ENCODE measurements at regions not wholly inside any gene's neighbourhood (a gene's known extent, or its start where the extent isn't known, plus 50 kb on each side); places are given as distances from the start of the nearest gene placed in this dataset.
A peak's percentile ranks its signal among the peaks of the same experiment; 100 is the strongest.
"Not testable (repeated sequence)": the region's sequence is repeated elsewhere in the genome, so short reads cannot be mapped to it uniquely, and the experiment has no call there.

- TF ChIP-seq, protein P1, sequence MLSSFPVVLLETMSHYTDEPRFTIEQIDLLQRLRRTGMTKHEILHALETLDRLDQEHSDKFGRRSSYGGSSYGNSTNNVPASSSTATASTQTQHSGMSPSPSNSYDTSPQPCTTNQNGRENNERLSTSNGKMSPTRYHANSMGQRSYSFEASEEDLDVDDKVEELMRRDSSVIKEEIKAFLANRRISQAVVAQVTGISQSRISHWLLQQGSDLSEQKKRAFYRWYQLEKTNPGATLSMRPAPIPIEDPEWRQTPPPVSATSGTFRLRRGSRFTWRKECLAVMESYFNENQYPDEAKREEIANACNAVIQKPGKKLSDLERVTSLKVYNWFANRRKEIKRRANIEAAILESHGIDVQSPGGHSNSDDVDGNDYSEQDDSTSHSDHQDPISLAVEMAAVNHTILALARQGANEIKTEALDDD (IDR thresholded peaks at IDR 0.05) = peak; percentile 93
- TF ChIP-seq RFX5 (IDR thresholded peaks at IDR 0.05; ENCODE audit: low read depth, low read length) (peak; percentile 28; the same call in 1 of the 2 replicates), ZNF764 (CRISPR knock-in tag; IDR thresholded peaks at IDR 0.05; ENCODE audit: low read depth) (peak; percentile 84), CSDE1 (IDR thresholded peaks at IDR 0.05) (peak in 1 of 2 experiments; percentile 67; a peak in 2 of 4 replicates), MYC (IDR thresholded peaks at IDR 0.05; ENCODE audit: low read depth, low read length) (peak; percentile 29; the same call in 1 of the 2 replicates), BRD9 (IDR thresholded peaks at IDR 0.05; ENCODE audit: low read depth, partially characterized antibody) (peak; percentile 79)
- TF ChIP-seq MYC (CRISPR knock-in tag; IDR thresholded peaks at IDR 0.05; ENCODE audit: borderline replicate concordance, low read depth) = not testable (repeated sequence)
- TF ChIP-seq, protein P2, sequence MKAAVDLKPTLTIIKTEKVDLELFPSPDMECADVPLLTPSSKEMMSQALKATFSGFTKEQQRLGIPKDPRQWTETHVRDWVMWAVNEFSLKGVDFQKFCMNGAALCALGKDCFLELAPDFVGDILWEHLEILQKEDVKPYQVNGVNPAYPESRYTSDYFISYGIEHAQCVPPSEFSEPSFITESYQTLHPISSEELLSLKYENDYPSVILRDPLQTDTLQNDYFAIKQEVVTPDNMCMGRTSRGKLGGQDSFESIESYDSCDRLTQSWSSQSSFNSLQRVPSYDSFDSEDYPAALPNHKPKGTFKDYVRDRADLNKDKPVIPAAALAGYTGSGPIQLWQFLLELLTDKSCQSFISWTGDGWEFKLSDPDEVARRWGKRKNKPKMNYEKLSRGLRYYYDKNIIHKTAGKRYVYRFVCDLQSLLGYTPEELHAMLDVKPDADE (conservative IDR thresholded peaks at IDR 0.05; ENCODE audit: control insufficient read depth, low read depth, low read length) = peak; percentile 89
These were observed 74.2 kb upstream of the FCGR1A start (continued) for GRCh38 chr1:149708192-149708853.

DNA sequence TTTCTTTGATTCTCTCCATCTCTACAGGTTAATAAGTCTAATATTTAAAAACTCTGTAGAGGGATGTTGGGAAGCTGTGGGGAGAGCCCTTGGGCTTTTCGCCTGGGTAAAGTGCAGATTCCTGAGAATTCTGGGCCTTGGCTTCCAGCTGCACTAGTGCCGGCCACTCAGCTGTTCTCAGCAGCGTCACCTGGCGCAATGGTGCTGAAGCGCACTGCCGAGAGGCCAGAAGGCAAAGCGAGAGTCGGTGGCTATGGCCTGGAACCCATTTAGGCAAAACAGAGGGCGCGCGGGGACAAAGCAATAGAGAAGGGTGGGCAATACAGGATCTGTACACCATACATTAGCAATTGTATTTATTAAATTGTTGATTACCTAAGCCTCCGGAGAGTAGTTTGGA, 70.8 kb upstream of the FCGR1A start:
- H2AFZ ChIP-seq (ENCODE audit: low read depth, low read length); BruUV-seq (replicated peaks); H3K36me3 ChIP-seq (ENCODE audit: control insufficient read depth, insufficient read depth, low read length); H3K4me1 ChIP-seq (replicated peaks in 1 of 2; ENCODE audit: control insufficient read depth in 2 of 2, insufficient read depth in 2 of 2, low read length in 2 of 2); H3K79me2 ChIP-seq (ENCODE audit: control insufficient read depth, insufficient read depth, low read length); DNase-seq (ENCODE audit: extremely low read depth in 1 of 4, low spot score in 3 of 4); CTCF ChIA-PET (ENCODE audit: low intra/inter-chr PET ratio); H3K9me1 ChIP-seq (ENCODE audit: control insufficient read depth, insufficient read depth, low read length); in situ Hi-C loops (cut with MboI); H3K27me3 ChIP-seq (ENCODE audit: control insufficient read depth in 2 of 2, insufficient read depth in 2 of 2, low read length in 2 of 2); intact Hi-C loops (cut with micrococcal nuclease); H3K9ac ChIP-seq (ENCODE audit: insufficient read depth in 1 of 2, low read depth in 2 of 2, low read length in 2 of 2); H4K20me1 ChIP-seq (replicated peaks; ENCODE audit: control insufficient read depth, insufficient read depth, low read length); H3K4me2 ChIP-seq (ENCODE audit: insufficient read depth, low read length); H3K9me3 ChIP-seq (replicated peaks; ENCODE audit: control insufficient read depth, insufficient read depth, low read depth, low read length); POLR2A ChIA-PET; H3K4me3 ChIP-seq; H3K27ac ChIP-seq (ENCODE audit: extremely low read depth, low read depth, low read length): not testable (repeated sequence)
- FAIRE-seq (peak; percentile 83), ATAC-seq (peak; percentile 89)
- no CpG with 5 or more reads among the region's 12 CpGs for WGBS (ENCODE audit: insufficient coverage, low coverage, missing lambda C conversion rate)

Measured in K562 (cell line).